Caco-2 (cell line): ENCODE measurements at regions not wholly inside any gene's neighbourhood (a gene's known extent, or its start where the extent isn't known, plus 50 kb on each side); places are given as distances from the start of the nearest gene placed in this dataset.

ENCODE experiments used
- BruUV-seq: library from RNA; stranded (reverse); fragments of 400-500 nt; replicated peaks from 2 replicates; lab custom pipeline; 2021; lab: Mats Ljungman, UMichigan
- CTCF ChIA-PET: fragments of 300-600 bp; sonication (Branson Sonifier 250); formaldehyde crosslinking; loops from one replicate; lab custom pipeline; 2022; ENCODE audit warnings: antibody characterized with exemption; lab: Charles Lee
- POLR2A ChIA-PET: fragments of 300-600 bp; sonication (Branson Sonifier 250); formaldehyde crosslinking; loops from one replicate; lab custom pipeline; 2022; ENCODE audit warnings: antibody characterized with exemption; lab: Charles Lee
- DNase-seq, 2 experiments: peaks; one replicate each; pipeline versions ENCODE4 v3.0.0 to v3.0.0-alpha.2; 2020 to 2022
- H3K27me3 ChIP-seq: replicated peaks from 2 replicates; pipeline ENCODE4 v1.6.0; 2011; ENCODE audit warnings: low read length; ENCODE audit not compliant: control insufficient read depth, insufficient read depth
- H3K36me3 ChIP-seq: 2 replicates; pipeline ENCODE4 v1.5.1; 2011; ENCODE audit warnings: low read length; ENCODE audit not compliant: control insufficient read depth, insufficient read depth
- H3K4me1 ChIP-seq: fragments of 250-450 bp; sonication (Bioruptor Pico); 2 replicates; pipeline ENCODE4 v1.5.1; 2020; ENCODE audit warnings: mild to moderate bottlenecking
- H3K4me3 ChIP-seq: 2 replicates; pipeline ENCODE4 v1.5.1; 2011; ENCODE audit warnings: low read depth, mild to moderate bottlenecking, control low read depth, low read length
- H3K9me3 ChIP-seq: fragments of 250-450 bp; sonication (Bioruptor Pico); 2 replicates; pipeline ENCODE4 v1.5.1; 2020; ENCODE audit warnings: mild to moderate bottlenecking, moderate library complexity
- H3K27ac Mint-ChIP-seq: one replicate; pipeline ENCODE4 v1.8.0; 2022; ENCODE audit warnings: mixed read lengths; ENCODE audit not compliant: unreplicated experiment
- H3K27me3 Mint-ChIP-seq: one replicate; pipeline ENCODE4 v1.8.0; 2022; ENCODE audit warnings: mixed read lengths; ENCODE audit not compliant: insufficient read depth, unreplicated experiment
- H3K36me3 Mint-ChIP-seq: one replicate; pipeline ENCODE4 v1.8.0; 2022; ENCODE audit warnings: mild to moderate bottlenecking, mixed read lengths; ENCODE audit not compliant: insufficient read depth, unreplicated experiment
- H3K4me1 Mint-ChIP-seq: one replicate; pipeline ENCODE4 v1.8.0; 2022; ENCODE audit warnings: low read depth, mixed read lengths; ENCODE audit not compliant: unreplicated experiment
- H3K4me3 Mint-ChIP-seq: one replicate; pipeline ENCODE4 v1.8.0; 2022; ENCODE audit warnings: mild to moderate bottlenecking, moderate library complexity, mixed read lengths; ENCODE audit not compliant: unreplicated experiment
- H3K9me3 Mint-ChIP-seq: one replicate; pipeline ENCODE4 v1.8.0; 2022; ENCODE audit warnings: mixed read lengths; ENCODE audit not compliant: unreplicated experiment
- intact Hi-C: fragments of 100-400 bp; cut with micrococcal nuclease; formaldehyde crosslinking; loops from one replicate; pipeline ENCODE4 v1.10.0; 2022; ENCODE audit not compliant: unreplicated experiment
- TF ChIP-seq, protein P1 (sequence below), 2 experiments: fragments of 200-600 bp in 1 of 2; IDR thresholded peaks; 1 replicate in 1 of 2; 2 replicates in 1 of 2; pipeline versions ENCODE4 v1.5.1 to v1.8.0; 2011 to 2022; ENCODE audit warnings: antibody characterized with exemption in 1 of 2, control low read depth in 1 of 2, inconsistent platforms in 1 of 2, low read depth in 1 of 2, low read length in 1 of 2, mild to moderate bottlenecking in 1 of 2, moderate library complexity in 1 of 2; ENCODE audit not compliant: insufficient read depth in 1 of 2, severe bottlenecking in 1 of 2, unreplicated experiment in 1 of 2

DNA sequence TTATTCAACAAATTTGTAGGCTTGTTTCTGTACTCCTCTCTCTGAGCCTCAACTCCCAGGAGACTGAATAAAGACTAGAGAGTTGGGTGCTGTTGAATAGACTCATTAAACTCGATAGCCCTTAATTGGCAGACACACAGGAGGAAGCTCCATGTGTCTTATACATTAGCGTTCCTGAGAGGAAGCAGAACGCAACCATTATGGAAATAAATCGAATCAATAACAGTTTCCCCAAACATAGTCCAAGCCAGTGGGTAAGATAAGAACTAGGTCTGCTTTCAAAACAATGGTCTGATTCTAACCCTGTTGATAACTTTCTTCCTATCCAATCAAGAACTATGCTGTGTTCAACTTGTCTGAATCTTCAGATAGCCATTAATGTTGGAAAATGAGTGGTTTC, 118.1 kb upstream of the FNDC3A start:
- Mint-ChIP-seq H3K27me3 (no peaks in the 10 kb centered on the region), H3K27ac (no peak overlapping the region), H3K4me1 (no peaks in the 10 kb centered on the region), H3K4me3 (no peak overlapping the region), H3K36me3 (no peaks in the 10 kb centered on the region), H3K9me3 (no peaks in the 10 kb centered on the region)
- TF ChIP-seq, protein P1, sequence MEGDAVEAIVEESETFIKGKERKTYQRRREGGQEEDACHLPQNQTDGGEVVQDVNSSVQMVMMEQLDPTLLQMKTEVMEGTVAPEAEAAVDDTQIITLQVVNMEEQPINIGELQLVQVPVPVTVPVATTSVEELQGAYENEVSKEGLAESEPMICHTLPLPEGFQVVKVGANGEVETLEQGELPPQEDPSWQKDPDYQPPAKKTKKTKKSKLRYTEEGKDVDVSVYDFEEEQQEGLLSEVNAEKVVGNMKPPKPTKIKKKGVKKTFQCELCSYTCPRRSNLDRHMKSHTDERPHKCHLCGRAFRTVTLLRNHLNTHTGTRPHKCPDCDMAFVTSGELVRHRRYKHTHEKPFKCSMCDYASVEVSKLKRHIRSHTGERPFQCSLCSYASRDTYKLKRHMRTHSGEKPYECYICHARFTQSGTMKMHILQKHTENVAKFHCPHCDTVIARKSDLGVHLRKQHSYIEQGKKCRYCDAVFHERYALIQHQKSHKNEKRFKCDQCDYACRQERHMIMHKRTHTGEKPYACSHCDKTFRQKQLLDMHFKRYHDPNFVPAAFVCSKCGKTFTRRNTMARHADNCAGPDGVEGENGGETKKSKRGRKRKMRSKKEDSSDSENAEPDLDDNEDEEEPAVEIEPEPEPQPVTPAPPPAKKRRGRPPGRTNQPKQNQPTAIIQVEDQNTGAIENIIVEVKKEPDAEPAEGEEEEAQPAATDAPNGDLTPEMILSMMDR (IDR thresholded peaks at IDR 0.05; ENCODE audit: insufficient read depth in 1 of 2, low read depth in 1 of 2, low read length in 1 of 2, severe bottlenecking in 1 of 2, unreplicated experiment in 1 of 2), result no peak
- H3K4me1 ChIP-seq, result 0 out of 2 replicates have a peak, but pooled peaks cover 10% of the 10 kb centered on the region
- H3K9me3 ChIP-seq, result 0 out of 2 replicates have a peak, but pooled peaks cover 2% of the 10 kb centered on the region
- no peak for DNase-seq
- no peaks in the 10 kb centered on the region for H3K27me3 ChIP-seq
- intact Hi-C loops, result no loop called here
- no peak overlapping the region for H3K4me3 ChIP-seq
- ChIA-PET CTCF (no interaction called here), POLR2A (no interaction called here)
- no TSS peak for BruUV-seq
- no peaks in the 10 kb centered on the region for H3K36me3 ChIP-seq

DNA sequence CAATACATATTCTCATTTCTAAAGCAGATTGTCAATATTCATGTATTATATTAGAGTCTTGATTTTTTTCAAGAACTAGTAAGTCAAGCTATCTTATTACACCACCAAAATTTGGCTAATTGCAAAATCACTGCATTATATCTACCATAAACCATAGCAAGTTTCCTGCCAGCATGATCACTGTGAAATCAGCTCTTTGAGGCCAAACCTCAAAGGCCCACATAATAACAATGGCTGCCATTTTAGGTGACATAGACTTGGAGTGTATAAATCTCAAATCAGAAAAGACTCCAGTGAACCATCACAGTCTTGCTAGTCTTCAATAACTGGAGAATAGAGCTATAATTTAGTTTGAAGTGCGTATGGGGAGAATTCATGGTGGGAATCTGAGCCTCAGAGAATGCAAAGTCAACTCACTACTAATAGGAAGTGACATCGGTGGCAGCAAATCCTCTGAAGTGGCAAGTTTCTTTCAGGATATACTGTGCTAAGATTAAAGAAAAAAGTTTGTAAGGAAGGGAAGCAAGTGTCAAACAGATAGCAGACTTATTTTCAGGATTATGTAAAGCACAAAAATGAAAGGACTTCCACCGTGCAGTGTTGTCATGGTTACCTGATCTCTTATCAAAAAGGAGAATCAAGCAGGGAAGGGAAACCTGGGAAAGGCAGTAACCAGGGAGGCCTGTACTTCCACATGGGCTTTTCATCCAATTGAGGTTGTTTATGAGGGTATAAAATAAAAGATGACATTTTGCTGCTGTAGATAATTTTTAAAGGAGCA, 117.4 kb upstream of the FNDC3A start:
- Histone ChIP-seq H3K4me1 (0 out of 2 replicates have a peak, but pooled peaks cover 5% of the 10 kb centered on the region), H3K27me3 (no peaks in the 10 kb centered on the region), H3K36me3 (no peaks in the 10 kb centered on the region), H3K4me3 (no peak overlapping the region), H3K9me3 (0 out of 2 replicates have a peak, but pooled peaks cover 2% of the 10 kb centered on the region)
- CTCF ChIA-PET, result interaction anchor here (0.7 kb wide), 1 partner anchor 55 kb away, joined by 4 read pairs; no protein-coding TSS in a partner anchor
- no peaks in the 10 kb centered on the region for H3K9me3 Mint-ChIP-seq
- H3K27me3 Mint-ChIP-seq, result no peaks in the 10 kb centered on the region
- intact Hi-C loops, result no loop called here
- no peaks in the 10 kb centered on the region for H3K4me1 Mint-ChIP-seq
- H3K4me3 Mint-ChIP-seq, result no peak overlapping the region
- no peak for DNase-seq
- TF ChIP-seq, protein P1 (IDR thresholded peaks at IDR 0.05; ENCODE audit: insufficient read depth in 1 of 2, low read depth in 1 of 2, low read length in 1 of 2, severe bottlenecking in 1 of 2, unreplicated experiment in 1 of 2), result no peak
- no peaks in the 10 kb centered on the region for H3K36me3 Mint-ChIP-seq
- no TSS peak for BruUV-seq
- H3K27ac Mint-ChIP-seq, result no peak overlapping the region
- POLR2A ChIA-PET, result no interaction called here

DNA sequence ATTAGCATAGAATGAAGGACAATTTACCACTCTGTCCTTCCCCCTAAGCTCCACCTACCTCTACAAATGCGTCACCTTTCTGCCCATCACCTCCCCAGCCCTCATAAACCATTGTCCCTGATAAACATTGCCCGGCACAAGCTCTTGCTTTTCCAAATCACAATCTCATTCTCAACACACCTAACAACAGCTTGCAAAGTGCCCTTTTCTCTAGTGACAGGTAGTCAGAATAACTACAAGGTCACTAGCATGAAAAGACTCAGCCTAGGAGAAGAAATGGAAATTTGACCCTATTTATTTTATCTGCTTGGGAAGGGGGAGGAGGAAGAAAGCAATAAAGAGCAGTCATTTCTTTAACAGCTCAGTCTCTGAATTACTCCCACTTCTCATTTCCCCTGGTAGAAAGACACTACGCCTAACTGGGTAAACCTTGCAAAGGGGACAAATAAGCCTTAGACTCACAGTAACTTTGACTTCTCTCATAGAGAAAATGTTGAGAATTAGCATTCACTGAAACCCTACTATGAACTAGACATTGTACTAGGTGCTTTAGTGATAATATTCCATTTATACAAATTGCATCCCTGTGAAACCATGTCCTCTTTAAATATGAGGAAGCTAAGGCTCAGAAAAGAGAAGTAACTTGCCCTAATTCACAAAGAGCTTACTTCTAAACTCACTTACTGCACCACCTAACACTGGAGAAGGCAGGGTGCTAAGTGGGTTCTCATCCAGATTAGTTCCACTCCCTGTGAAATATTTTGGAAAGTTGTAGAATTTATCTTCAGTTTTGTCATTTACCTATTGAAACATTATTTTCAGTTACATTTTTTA, 116.2 kb upstream of the FNDC3A start:
- intact Hi-C loops, result no loop called here
- no peaks in the 10 kb centered on the region for H3K4me1 ChIP-seq
- no peaks in the 10 kb centered on the region for H3K36me3 ChIP-seq
- no peaks in the 10 kb centered on the region for H3K27me3 ChIP-seq
- DNase-seq, result no peak
- POLR2A ChIA-PET, result no interaction called here
- Mint-ChIP-seq H3K9me3 (no peaks in the 10 kb centered on the region), H3K27ac (no peak overlapping the region), H3K4me1 (no peaks in the 10 kb centered on the region), H3K36me3 (no peaks in the 10 kb centered on the region), H3K27me3 (no peaks in the 10 kb centered on the region), H3K4me3 (no peak overlapping the region)
- CTCF ChIA-PET, result interaction anchor here (0.7 to 0.8 kb wide), 2 partner anchors 56 to 90 kb away, joined by 4 read pairs; no protein-coding TSS in a partner anchor
- BruUV-seq, result no TSS peak
- no peak overlapping the region for H3K4me3 ChIP-seq
- no peaks in the 10 kb centered on the region for H3K9me3 ChIP-seq
- TF ChIP-seq, protein P1 (IDR thresholded peaks at IDR 0.05; ENCODE audit: insufficient read depth in 1 of 2, low read depth in 1 of 2, low read length in 1 of 2, severe bottlenecking in 1 of 2, unreplicated experiment in 1 of 2), result no peak
